ENCODE measurements at regions not wholly inside any gene's neighbourhood (a gene's known extent, or its start where the extent isn't known, plus 50 kb on each side); places are given as distances from the start of the nearest gene placed in this dataset.

GRCh38 chr1:228964178-228965089 lies 229.2 kb downstream of the RHOU start:
- DNase-seq (ENCODE audit: low read depth, low spot score) = no peak
- in situ Hi-C loops (cut with HindIII; ENCODE audit: low pct_unique_long_range_greater_than_20kb, low sequenced_read_pairs) = no loop called here

- DNase-seq (ENCODE audit: low read depth, low spot score) = peak; percentile 17
- in situ Hi-C loops (cut with HindIII; ENCODE audit: low pct_unique_long_range_greater_than_20kb, low sequenced_read_pairs) = no loop called here
Observed at GRCh38 chr1:228968891-228969606, 233.8 kb downstream of the RHOU start.

GRCh38 chr1:228969953-228970800 lies 234.9 kb downstream of the RHOU start:
- in situ Hi-C loops (cut with HindIII; ENCODE audit: low pct_unique_long_range_greater_than_20kb, low sequenced_read_pairs) = no loop called here
- DNase-seq (ENCODE audit: low read depth, low spot score) = no peak

- no peak for DNase-seq (ENCODE audit: low read depth, low spot score)
- in situ Hi-C loops (cut with HindIII; ENCODE audit: low pct_unique_long_range_greater_than_20kb, low sequenced_read_pairs) = no loop called here
Observed at GRCh38 chr1:228972576-228972975, 237.3 kb downstream of the RHOU start.

GRCh38 chr1:228974273-228974672 lies 239.0 kb downstream of the RHOU start:
- in situ Hi-C loops (cut with HindIII; ENCODE audit: low pct_unique_long_range_greater_than_20kb, low sequenced_read_pairs) = no loop called here
- DNase-seq (ENCODE audit: low read depth, low spot score) = no peak

GRCh38 chr1:228975238-228975907 lies 240.1 kb downstream of the RHOU start:
- in situ Hi-C loops (cut with HindIII; ENCODE audit: low pct_unique_long_range_greater_than_20kb, low sequenced_read_pairs) = no loop called here
- no peak for DNase-seq (ENCODE audit: low read depth, low spot score)

GRCh38 chr1:228976316-228976715 lies 241.0 kb downstream of the RHOU start:
- no peak for DNase-seq (ENCODE audit: low read depth, low spot score)
- in situ Hi-C loops (cut with HindIII; ENCODE audit: low pct_unique_long_range_greater_than_20kb, low sequenced_read_pairs) = no loop called here

GRCh38 chr1:228977307-228977706 lies 242.0 kb downstream of the RHOU start:
- no peak for DNase-seq (ENCODE audit: low read depth, low spot score)
- in situ Hi-C loops (cut with HindIII; ENCODE audit: low pct_unique_long_range_greater_than_20kb, low sequenced_read_pairs) = no loop called here

GRCh38 chr1:228977741-228978140 lies 242.5 kb downstream of the RHOU start:
- DNase-seq (ENCODE audit: low read depth, low spot score) = no peak
- in situ Hi-C loops (cut with HindIII; ENCODE audit: low pct_unique_long_range_greater_than_20kb, low sequenced_read_pairs) = no loop called here

- in situ Hi-C loops (cut with HindIII; ENCODE audit: low pct_unique_long_range_greater_than_20kb, low sequenced_read_pairs) = no loop called here
- no peak for DNase-seq (ENCODE audit: low read depth, low spot score)
Observed at GRCh38 chr1:228978484-228979324, 243.4 kb downstream of the RHOU start.

- DNase-seq (ENCODE audit: low read depth, low spot score) = no peak
- in situ Hi-C loops (cut with HindIII; ENCODE audit: low pct_unique_long_range_greater_than_20kb, low sequenced_read_pairs) = no loop called here
Observed at GRCh38 chr1:228979325-228979699, 244.0 kb downstream of the RHOU start.

- DNase-seq (ENCODE audit: low read depth, low spot score) = no peak
- in situ Hi-C loops (cut with HindIII; ENCODE audit: low pct_unique_long_range_greater_than_20kb, low sequenced_read_pairs) = no loop called here
Observed at GRCh38 chr1:228979774-228980173, 244.5 kb downstream of the RHOU start.

GRCh38 chr1:228980232-228980937 lies 245.1 kb downstream of the RHOU start:
- no peak for DNase-seq (ENCODE audit: low read depth, low spot score)
- in situ Hi-C loops (cut with HindIII; ENCODE audit: low pct_unique_long_range_greater_than_20kb, low sequenced_read_pairs) = no loop called here

GRCh38 chr1:228982637-228983036 lies 247.4 kb downstream of the RHOU start:
- in situ Hi-C loops (cut with HindIII; ENCODE audit: low pct_unique_long_range_greater_than_20kb, low sequenced_read_pairs) = no loop called here

GRCh38 chr1:228983231-228983660 lies 248.0 kb downstream of the RHOU start:
- DNase-seq (ENCODE audit: low read depth, low spot score) = no peak
- in situ Hi-C loops (cut with HindIII; ENCODE audit: low pct_unique_long_range_greater_than_20kb, low sequenced_read_pairs) = no loop called here

More at GRCh38 chr1:228982637-228983036, 247.4 kb downstream of the RHOU start:
- no peak for DNase-seq (ENCODE audit: low read depth, low spot score)

GRCh38 chr1:228983661-228984060 lies 248.4 kb downstream of the RHOU start:
- no peak for DNase-seq (ENCODE audit: low read depth, low spot score)
- in situ Hi-C loops (cut with HindIII; ENCODE audit: low pct_unique_long_range_greater_than_20kb, low sequenced_read_pairs) = no loop called here

Data from SK-MEL-5 (cell line).